Breast epithelium (tissue), 4 donors: ENCODE measurements at regions not wholly inside any gene's neighbourhood (a gene's known extent, or its start where the extent isn't known, plus 50 kb on each side); places are given as distances from the start of the nearest gene placed in this dataset.

Experiments used
- DNase-seq, 2 donors: peaks; one replicate each; pipeline ENCODE4 v3.0.0-alpha.2; 2019; ENCODE audit warnings: low spot score in 2 of 2
- H3K27ac ChIP-seq, 2 donors: fragments of 200-600 bp; sonication (generic) in 1 of 2; one replicate each; pipeline ENCODE4 v1.5.1; 2016 to 2019; ENCODE audit warnings: mild to moderate bottlenecking in 1 of 2
- H3K27me3 ChIP-seq, 2 donors: fragments of 200-600 bp; sonication (generic) in 1 of 2; one replicate each; pipeline versions ENCODE4 v1.5.1 to v1.6.0; 2017 to 2019; ENCODE audit warnings: control low read depth in 1 of 2, mild to moderate bottlenecking in 1 of 2
- H3K36me3 ChIP-seq: fragments of 200-600 bp; one replicate; pipeline ENCODE4 v1.5.1; 2019
- H3K4me1 ChIP-seq, 2 donors: fragments of 200-600 bp; sonication (generic); one replicate each; pipeline ENCODE4 v1.5.1; 2016 to 2019; ENCODE audit warnings: control low read depth in 1 of 2
- H3K4me3 ChIP-seq, 3 donors: fragments of 200-600 bp; sonication (generic); 1 replicate in 2 of 3; 2 replicates in 1 of 3; pipeline ENCODE4 v1.5.1; 2016 to 2019; ENCODE audit warnings: mild to moderate bottlenecking in 3 of 3, moderate library complexity in 2 of 3
- H3K9me3 ChIP-seq, 2 donors: fragments of 200-600 bp; sonication (generic) in 1 of 2; one replicate each; pipeline ENCODE4 v1.5.1; 2016 to 2019; ENCODE audit warnings: control low read depth in 1 of 2
- POLR2A ChIP-seq: fragments of 450-650 bp; IDR thresholded peaks from one replicate; pipeline ENCODE4 v1.6.1; 2016; ENCODE audit warnings: antibody characterized with exemption, mild to moderate bottlenecking, moderate library complexity
- POLR2AphosphoS5 ChIP-seq, 3 donors: sonication (generic); formaldehyde crosslinking; IDR thresholded peaks; one replicate each; pipeline ENCODE4 v1.6.1; 2017; ENCODE audit warnings: antibody characterized with exemption in 3 of 3
- intact Hi-C: fragments of 100-400 bp; cut with DNase I; formaldehyde crosslinking; loops from one replicate; pipeline ENCODE4 v1.15.1; 2023; ENCODE audit warnings: low total_unique reads
- TF ChIP-seq, protein P1 (sequence below), 3 donors: fragments of 450-650 bp; IDR thresholded peaks; one replicate each; pipeline ENCODE4 v1.5.1; 2016 to 2017; ENCODE audit warnings: antibody characterized with exemption in 3 of 3, mild to moderate bottlenecking in 3 of 3, moderate library complexity in 3 of 3

GRCh38 chr2:167653131-167653530 is 594.3 kb downstream of the STK39 start:
- H3K36me3 ChIP-seq = no peaks in the 10 kb centered on the region

DNA sequence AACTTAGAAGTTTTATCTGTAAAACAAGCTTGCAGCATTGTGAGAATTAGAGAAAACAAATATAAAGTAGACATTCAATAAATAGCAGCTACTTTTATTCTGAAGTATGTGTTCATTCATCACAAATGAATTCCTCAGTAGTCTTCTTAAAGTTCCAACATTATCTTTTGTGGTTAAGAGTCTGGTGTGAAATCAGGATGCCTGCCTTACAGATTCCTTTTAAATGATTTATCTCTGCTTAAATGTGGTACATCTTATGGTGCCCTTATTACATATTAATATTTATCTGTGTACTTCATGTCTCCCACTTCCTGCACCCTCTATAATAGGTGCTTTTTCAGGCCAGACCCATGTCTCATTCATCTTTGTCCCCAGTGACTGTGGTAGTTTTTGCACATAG is 595.0 kb downstream of the STK39 start:
- Histone ChIP-seq H3K27me3 (no peaks in the 10 kb centered on the region), H3K4me1 (no peaks in the 10 kb centered on the region), H3K36me3 (no peaks in the 10 kb centered on the region), H3K27ac (no peak overlapping the region), H3K9me3 (no peaks in the 10 kb centered on the region), H3K4me3 (no peak overlapping the region)
- intact Hi-C loops = no loop called here
- DNase-seq = no peak
- TF ChIP-seq POLR2AphosphoS5 (IDR thresholded peaks at IDR 0.05) (no peak), POLR2A (no peak)
- TF ChIP-seq, protein P1, sequence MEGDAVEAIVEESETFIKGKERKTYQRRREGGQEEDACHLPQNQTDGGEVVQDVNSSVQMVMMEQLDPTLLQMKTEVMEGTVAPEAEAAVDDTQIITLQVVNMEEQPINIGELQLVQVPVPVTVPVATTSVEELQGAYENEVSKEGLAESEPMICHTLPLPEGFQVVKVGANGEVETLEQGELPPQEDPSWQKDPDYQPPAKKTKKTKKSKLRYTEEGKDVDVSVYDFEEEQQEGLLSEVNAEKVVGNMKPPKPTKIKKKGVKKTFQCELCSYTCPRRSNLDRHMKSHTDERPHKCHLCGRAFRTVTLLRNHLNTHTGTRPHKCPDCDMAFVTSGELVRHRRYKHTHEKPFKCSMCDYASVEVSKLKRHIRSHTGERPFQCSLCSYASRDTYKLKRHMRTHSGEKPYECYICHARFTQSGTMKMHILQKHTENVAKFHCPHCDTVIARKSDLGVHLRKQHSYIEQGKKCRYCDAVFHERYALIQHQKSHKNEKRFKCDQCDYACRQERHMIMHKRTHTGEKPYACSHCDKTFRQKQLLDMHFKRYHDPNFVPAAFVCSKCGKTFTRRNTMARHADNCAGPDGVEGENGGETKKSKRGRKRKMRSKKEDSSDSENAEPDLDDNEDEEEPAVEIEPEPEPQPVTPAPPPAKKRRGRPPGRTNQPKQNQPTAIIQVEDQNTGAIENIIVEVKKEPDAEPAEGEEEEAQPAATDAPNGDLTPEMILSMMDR (IDR thresholded peaks at IDR 0.05) = no peak

More at GRCh38 chr2:167653131-167653530, 594.3 kb downstream of the STK39 start:
- no peak for TF ChIP-seq POLR2AphosphoS5 (IDR thresholded peaks at IDR 0.05)
- TF ChIP-seq, protein P1 (IDR thresholded peaks at IDR 0.05) = no peak
- TF ChIP-seq POLR2A = no peak
- no peak for DNase-seq
- intact Hi-C loops = no loop called here
- Histone ChIP-seq H3K27me3 (no peaks in the 10 kb centered on the region), H3K27ac (no peak overlapping the region), H3K4me3 (no peak overlapping the region), H3K9me3 (no peaks in the 10 kb centered on the region), H3K4me1 (no peaks in the 10 kb centered on the region)

DNA sequence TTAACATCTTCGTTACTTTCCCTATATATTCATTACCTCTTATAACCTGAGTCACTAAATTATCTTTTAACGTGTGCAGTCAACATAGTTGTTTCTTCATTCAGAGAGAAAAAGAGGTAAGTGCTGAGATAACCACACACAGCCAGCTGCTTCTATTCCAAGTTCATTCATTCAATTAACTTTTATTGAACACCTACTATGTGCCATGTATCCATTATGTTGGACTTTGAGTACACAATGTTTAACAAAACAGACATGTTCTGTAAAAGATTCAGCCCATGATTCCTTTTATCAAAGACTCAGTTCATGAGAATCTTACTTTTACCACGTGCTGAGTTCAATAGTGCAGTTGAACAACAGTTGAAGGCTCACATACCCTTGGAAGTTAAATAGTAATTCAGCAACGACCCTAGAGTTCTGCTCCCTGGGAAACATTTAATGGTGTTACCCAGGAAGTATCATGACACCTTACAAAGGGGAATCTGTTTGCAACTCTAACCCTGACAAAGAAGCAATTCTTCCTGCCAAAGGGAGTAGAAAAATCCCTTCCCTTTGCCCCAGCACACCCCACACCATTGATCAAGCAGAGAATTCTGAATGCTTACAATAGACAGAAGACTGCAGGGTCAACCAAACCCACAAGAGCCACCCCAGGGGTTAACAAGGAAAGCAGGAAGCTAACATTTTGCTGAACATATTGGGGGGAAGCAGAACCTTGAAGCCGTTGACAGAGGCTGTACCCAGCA is 595.8 kb downstream of the STK39 start:
- DNase-seq = no peak
- Histone ChIP-seq H3K4me3 (no peak overlapping the region), H3K27me3 (no peaks in the 10 kb centered on the region), H3K27ac (no peak overlapping the region), H3K9me3 (no peaks in the 10 kb centered on the region), H3K4me1 (no peaks in the 10 kb centered on the region), H3K36me3 (no peaks in the 10 kb centered on the region)
- TF ChIP-seq, protein P1 (IDR thresholded peaks at IDR 0.05) = no peak
- TF ChIP-seq POLR2A (no peak), POLR2AphosphoS5 (IDR thresholded peaks at IDR 0.05) (no peak)
- intact Hi-C loops = no loop called here

GRCh38 chr2:167646557-167646956 is 600.8 kb downstream of the STK39 start:
- Histone ChIP-seq H3K27ac (no peak overlapping the region), H3K9me3 (no peaks in the 10 kb centered on the region), H3K4me3 (no peak overlapping the region), H3K36me3 (no peaks in the 10 kb centered on the region), H3K4me1 (no peaks in the 10 kb centered on the region), H3K27me3 (no peaks in the 10 kb centered on the region)
- intact Hi-C loops = no loop called here
- no peak for DNase-seq
- TF ChIP-seq POLR2A (no peak), POLR2AphosphoS5 (IDR thresholded peaks at IDR 0.05) (no peak)
- TF ChIP-seq, protein P1 (IDR thresholded peaks at IDR 0.05) = no peak

DNA sequence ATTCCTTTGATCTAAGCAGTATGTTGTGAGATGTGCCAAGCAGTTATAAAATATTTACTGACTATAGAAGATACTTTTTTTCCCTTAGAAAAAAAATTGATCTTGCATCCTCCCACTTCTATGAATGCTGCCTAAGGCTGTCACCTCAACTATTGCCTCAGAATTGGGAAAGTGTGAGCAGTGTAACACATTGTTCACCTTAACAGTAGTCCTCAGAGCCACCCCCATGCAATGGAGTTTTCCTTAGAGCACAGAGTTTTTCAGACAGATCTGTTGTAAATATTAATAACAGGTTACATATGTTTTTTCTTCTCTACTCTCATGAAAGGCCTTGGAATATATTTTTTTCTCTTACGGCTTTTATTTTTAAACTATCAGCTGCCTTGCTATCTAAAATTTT is 607.3 kb downstream of the STK39 start:
- H3K9me3 ChIP-seq = peaks cover 0 to 9% of the 10 kb centered on the region in 2 donors
- H3K27ac ChIP-seq = no peak overlapping the region
- H3K4me1 ChIP-seq = no peaks in the 10 kb centered on the region
- H3K4me3 ChIP-seq = no peak overlapping the region
- H3K36me3 ChIP-seq = no peaks in the 10 kb centered on the region
- no peak for DNase-seq
- intact Hi-C loops = no loop called here
- TF ChIP-seq POLR2A (no peak), POLR2AphosphoS5 (IDR thresholded peaks at IDR 0.05) (no peak)
- TF ChIP-seq, protein P1 (IDR thresholded peaks at IDR 0.05) = no peak
- no peaks in the 10 kb centered on the region for H3K27me3 ChIP-seq
